H9 (cell line): ENCODE measurements at regions not wholly inside any gene's neighbourhood (a gene's known extent, or its start where the extent isn't known, plus 50 kb on each side); places are given as distances from the start of the nearest gene placed in this dataset.

Experiments
- DNase-seq: peaks from one replicate; pipeline ENCODE4 v3.0.0-alpha.2; 2017
- H2AFZ ChIP-seq: one replicate; pipeline ENCODE4 v1.6.1; 2013; ENCODE audit warnings: mild to moderate bottlenecking, low read length, control low read depth, moderate library complexity
- H2AK5ac ChIP-seq: 2 replicates; pipeline ENCODE4 v1.6.1; 2013; ENCODE audit warnings: low read length, control low read depth, mixed read lengths; ENCODE audit not compliant: insufficient read length
- H2BK120ac ChIP-seq: one replicate; pipeline ENCODE4 v1.6.1; 2013; ENCODE audit warnings: low read depth, mild to moderate bottlenecking, low read length, control low read depth, inconsistent platforms; ENCODE audit not compliant: poor library complexity, severe bottlenecking
- H2BK12ac ChIP-seq: 2 replicates; pipeline ENCODE4 v1.6.1; 2013; ENCODE audit warnings: low read length, control low read depth, mixed read lengths, low read depth; ENCODE audit not compliant: insufficient read length
- H2BK15ac ChIP-seq: 2 replicates; pipeline ENCODE4 v1.6.1; 2013; ENCODE audit warnings: low read depth, low read length, control low read depth
- H2BK20ac ChIP-seq: one replicate; pipeline ENCODE4 v1.6.1; 2013; ENCODE audit warnings: low read depth, mild to moderate bottlenecking, low read length, control low read depth, inconsistent platforms; ENCODE audit not compliant: poor library complexity, severe bottlenecking
- H2BK5ac ChIP-seq: 2 replicates; pipeline ENCODE4 v1.6.1; 2013; ENCODE audit warnings: low read length, control low read depth, mixed read lengths; ENCODE audit not compliant: insufficient read length
- H3K14ac ChIP-seq: 2 replicates; pipeline ENCODE4 v1.6.1; 2013; ENCODE audit warnings: low read length, control low read depth; ENCODE audit not compliant: insufficient read depth
- H3K18ac ChIP-seq: 2 replicates; pipeline ENCODE4 v1.6.1; 2013; ENCODE audit warnings: low read depth, mild to moderate bottlenecking, mixed read lengths, low read length, control low read depth; ENCODE audit not compliant: insufficient read length
- H3K23ac ChIP-seq: 2 replicates; pipeline ENCODE4 v1.6.1; 2013; ENCODE audit warnings: low read length, control low read depth, mixed read lengths, low read depth; ENCODE audit not compliant: insufficient read length
- H3K23me2 ChIP-seq: 2 replicates; pipeline ENCODE4 v1.6.1; 2013; ENCODE audit warnings: low read depth, mild to moderate bottlenecking, mixed read lengths, low read length, control low read depth; ENCODE audit not compliant: insufficient read length, poor library complexity, severe bottlenecking
- H3K27ac ChIP-seq: 2 replicates; pipeline ENCODE4 v1.5.1; 2013; ENCODE audit warnings: low read length, control low read depth, mixed read lengths, low read depth; ENCODE audit not compliant: insufficient read length
- H3K27me3 ChIP-seq: 2 replicates; pipeline ENCODE4 v1.6.1; 2013; ENCODE audit warnings: low read length, control low read depth, inconsistent platforms; ENCODE audit not compliant: insufficient read depth
- H3K4ac ChIP-seq: 2 replicates; pipeline ENCODE4 v1.6.1; 2013; ENCODE audit warnings: low read depth, mild to moderate bottlenecking, control low read depth, inconsistent platforms, low read length, moderate library complexity
- H3K4me1 ChIP-seq: 2 replicates; pipeline ENCODE4 v1.6.1; 2013; ENCODE audit warnings: low read length, control low read depth, inconsistent platforms; ENCODE audit not compliant: insufficient read depth
- H3K4me2 ChIP-seq: 2 replicates; pipeline ENCODE4 v1.6.1; 2013; ENCODE audit warnings: low read length, control low read depth, mixed read lengths; ENCODE audit not compliant: insufficient read length, insufficient read depth
- H3K56ac ChIP-seq: 2 replicates; pipeline ENCODE4 v1.6.1; 2013; ENCODE audit warnings: low read depth, mild to moderate bottlenecking, mixed read lengths, low read length, control low read depth; ENCODE audit not compliant: insufficient read length
- H3K79me1 ChIP-seq: 2 replicates; pipeline ENCODE4 v1.6.1; 2013; ENCODE audit warnings: low read depth, mild to moderate bottlenecking, moderate library complexity, low read length, control low read depth, inconsistent platforms; ENCODE audit not compliant: insufficient read depth, poor library complexity, severe bottlenecking
- H3K79me2 ChIP-seq: 2 replicates; pipeline ENCODE4 v1.6.1; 2013; ENCODE audit warnings: low read length, control low read depth, inconsistent platforms; ENCODE audit not compliant: insufficient read depth
- H3K9ac ChIP-seq: 2 replicates; pipeline ENCODE4 v1.6.1; 2013; ENCODE audit warnings: low read length, control low read depth, mixed read lengths; ENCODE audit not compliant: insufficient read length; ENCODE audit errors: extremely low read depth
- H3K9me3 ChIP-seq: one replicate; pipeline ENCODE4 v1.6.1; 2013; ENCODE audit warnings: low read depth, low read length, inconsistent platforms; ENCODE audit not compliant: control insufficient read depth
- H3T11ph ChIP-seq: one replicate; pipeline ENCODE4 v1.6.1; 2013; ENCODE audit warnings: mild to moderate bottlenecking, low read length, control low read depth, inconsistent platforms
- H4K20me1 ChIP-seq: one replicate; pipeline ENCODE4 v1.6.1; 2013; ENCODE audit not compliant: control insufficient read depth, insufficient read length, insufficient read depth
- H4K5ac ChIP-seq: 2 replicates; pipeline ENCODE4 v1.6.1; 2013; ENCODE audit warnings: low read depth, mild to moderate bottlenecking, mixed read lengths, low read length, control low read depth; ENCODE audit not compliant: insufficient read length
- H4K8ac ChIP-seq: replicated peaks from 2 replicates; pipeline ENCODE4 v1.6.1; 2013; ENCODE audit warnings: low read length, control low read depth, mixed read lengths, low read depth; ENCODE audit not compliant: insufficient read length
- H4K91ac ChIP-seq: 2 replicates; pipeline ENCODE4 v1.6.1; 2013; ENCODE audit warnings: low read depth, mild to moderate bottlenecking, moderate library complexity, mixed read lengths, low read length, control low read depth; ENCODE audit not compliant: insufficient read length
- H3K27ac Mint-ChIP-seq, 3 experiments: 2 replicates in 2 of 3; 3 replicates in 1 of 3; pipeline ENCODE4 v1.8.0; 2020 to 2021; ENCODE audit warnings: mixed read lengths in 3 of 3, mild to moderate bottlenecking in 1 of 3, moderate library complexity in 1 of 3
- H3K27me3 Mint-ChIP-seq: 2 replicates; pipeline ENCODE4 v1.8.0; 2021; ENCODE audit warnings: low read depth, mild to moderate bottlenecking, moderate library complexity, mixed read lengths
- H3K36me3 Mint-ChIP-seq, 3 experiments: 2 replicates in 2 of 3; 3 replicates in 1 of 3; pipeline ENCODE4 v1.8.0; 2020 to 2021; ENCODE audit warnings: low read depth in 3 of 3, mixed read lengths in 3 of 3; ENCODE audit not compliant: insufficient read depth in 1 of 3
- H3K4me1 Mint-ChIP-seq, 2 experiments: 2 replicates each; pipeline ENCODE4 v1.8.0; 2020; ENCODE audit warnings: mixed read lengths in 2 of 2
- H3K4me3 Mint-ChIP-seq, 2 experiments: 2 replicates in 1 of 2; 3 replicates in 1 of 2; pipeline ENCODE4 v1.8.0; 2020 to 2021; ENCODE audit warnings: mild to moderate bottlenecking in 2 of 2, mixed read lengths in 2 of 2, moderate library complexity in 1 of 2
- H3K9me3 Mint-ChIP-seq, 2 experiments: 2 replicates in 1 of 2; 3 replicates in 1 of 2; pipeline ENCODE4 v1.8.0; 2020; ENCODE audit warnings: mild to moderate bottlenecking in 2 of 2, mixed read lengths in 2 of 2, moderate library complexity in 1 of 2
- WGBS: extraction: QIAGEN DNeasy Blood & Tissue Kit; methylation state at CpG from one replicate; pipeline ENCODE4 v1.1.7; 2013; ENCODE audit warnings: missing lambda C conversion rate, low lambda C conversion rate, mixed read lengths; ENCODE audit not compliant: insufficient read length; ENCODE audit errors: extremely low coverage; 5-methylcytosine and 5-hydroxymethylcytosine counted together
- TF ChIP-seq, protein P1 (sequence below): fragments of 200-600 bp; sonication (generic); conservative IDR thresholded peaks from 3 replicates; pipeline ENCODE4 v1.8.0; 2021; ENCODE audit warnings: antibody characterized with exemption, mild to moderate bottlenecking

DNA sequence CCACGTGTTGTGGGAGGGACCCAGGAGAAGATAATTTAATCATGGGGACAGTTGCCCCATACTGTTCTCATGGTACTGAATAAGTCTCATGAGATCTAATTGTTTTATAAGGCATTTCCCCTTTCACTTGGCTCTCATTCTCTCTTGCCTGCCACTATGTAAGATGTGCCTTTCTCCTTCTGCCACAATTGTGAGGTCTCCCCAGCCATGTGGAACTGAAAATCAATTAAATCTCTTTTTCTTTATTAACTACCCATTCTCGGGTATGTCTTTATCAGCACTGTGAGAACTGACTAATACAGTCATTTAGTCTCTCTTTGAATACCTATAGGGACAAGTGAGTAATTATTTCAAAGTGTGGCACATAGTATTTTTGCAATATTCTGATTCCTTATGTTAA, 269.2 kb upstream of the SMARCA2 start:
- Histone ChIP-seq H4K20me1 (no peaks in the 10 kb centered on the region), H3K9me3 (peaks cover 13% of the 10 kb centered on the region), H2BK5ac (no peak overlapping the region), H2BK20ac (no peak overlapping the region), H3K56ac (no peak overlapping the region), H2BK120ac (no peak overlapping the region), H4K8ac (no peak overlapping the region), H3K27me3 (no peaks in the 10 kb centered on the region), H3K4me1 (no peaks in the 10 kb centered on the region), H3K9ac (no peak overlapping the region), H4K5ac (no peak overlapping the region), H2AFZ (no peak overlapping the region), H3K4me2 (no peak overlapping the region), H2AK5ac (no peak overlapping the region), H3K27ac (no peak overlapping the region), H3K23ac (no peak overlapping the region), H3K23me2 (no peaks in the 10 kb centered on the region), H3K18ac (no peak overlapping the region), H3T11ph (no peak overlapping the region), H3K79me1 (no peaks in the 10 kb centered on the region), H3K4ac (no peak overlapping the region), H3K79me2 (no peaks in the 10 kb centered on the region), H2BK15ac (no peak overlapping the region), H4K91ac (no peak overlapping the region), H3K14ac (no peak overlapping the region), H2BK12ac (no peak overlapping the region)
- H3K27ac Mint-ChIP-seq, result no peak overlapping the region
- TF ChIP-seq, protein P1, sequence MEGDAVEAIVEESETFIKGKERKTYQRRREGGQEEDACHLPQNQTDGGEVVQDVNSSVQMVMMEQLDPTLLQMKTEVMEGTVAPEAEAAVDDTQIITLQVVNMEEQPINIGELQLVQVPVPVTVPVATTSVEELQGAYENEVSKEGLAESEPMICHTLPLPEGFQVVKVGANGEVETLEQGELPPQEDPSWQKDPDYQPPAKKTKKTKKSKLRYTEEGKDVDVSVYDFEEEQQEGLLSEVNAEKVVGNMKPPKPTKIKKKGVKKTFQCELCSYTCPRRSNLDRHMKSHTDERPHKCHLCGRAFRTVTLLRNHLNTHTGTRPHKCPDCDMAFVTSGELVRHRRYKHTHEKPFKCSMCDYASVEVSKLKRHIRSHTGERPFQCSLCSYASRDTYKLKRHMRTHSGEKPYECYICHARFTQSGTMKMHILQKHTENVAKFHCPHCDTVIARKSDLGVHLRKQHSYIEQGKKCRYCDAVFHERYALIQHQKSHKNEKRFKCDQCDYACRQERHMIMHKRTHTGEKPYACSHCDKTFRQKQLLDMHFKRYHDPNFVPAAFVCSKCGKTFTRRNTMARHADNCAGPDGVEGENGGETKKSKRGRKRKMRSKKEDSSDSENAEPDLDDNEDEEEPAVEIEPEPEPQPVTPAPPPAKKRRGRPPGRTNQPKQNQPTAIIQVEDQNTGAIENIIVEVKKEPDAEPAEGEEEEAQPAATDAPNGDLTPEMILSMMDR, result no peak
- H3K27me3 Mint-ChIP-seq, result peaks cover 40% of the 10 kb centered on the region
- H3K36me3 Mint-ChIP-seq, result peaks cover 0 to 10% (median 0%) of the 10 kb centered on the region in 3 experiments; a peak in 4 of 7 replicates
- H3K9me3 Mint-ChIP-seq, result peaks cover 13 to 20% of the 10 kb centered on the region in 2 experiments
- H3K4me3 Mint-ChIP-seq, result no peak overlapping the region
- no CpG with 5 or more reads among the region's 2 CpGs for WGBS
- no peak for DNase-seq
- peaks cover 4 to 8% of the 10 kb centered on the region in 2 experiments for H3K4me1 Mint-ChIP-seq
